Neural progenitor cell (in vitro differentiated cells): ENCODE measurements at regions not wholly inside any gene's neighbourhood (a gene's known extent, or its start where the extent isn't known, plus 50 kb on each side); places are given as distances from the start of the nearest gene placed in this dataset.

Experiments used
- DNase-seq: peaks from one replicate; pipeline ENCODE4 v3.0.0-alpha.2; 2016; ENCODE audit warnings: low spot score
- H2AFZ ChIP-seq: fragments of 200-600 bp; sonication (generic); replicated peaks from 2 replicates; pipeline ENCODE4 v1.6.1; 2016; ENCODE audit warnings: antibody characterized with exemption
- H3F3A ChIP-seq: fragments of 200-600 bp; sonication (generic); 2 replicates; pipeline ENCODE4 v1.6.1; 2016; ENCODE audit warnings: antibody characterized with exemption, low read depth
- H3K27ac ChIP-seq: fragments of 200-600 bp; sonication (generic); 2 replicates; pipeline ENCODE4 v1.5.1; 2016; ENCODE audit warnings: mild to moderate bottlenecking
- H3K27me3 ChIP-seq: fragments of 200-600 bp; sonication (generic); 2 replicates; pipeline ENCODE4 v1.6.1; 2016; ENCODE audit warnings: mild to moderate bottlenecking, moderate library complexity
- H3K36me3 ChIP-seq: fragments of 200-600 bp; sonication (generic); 2 replicates; pipeline ENCODE4 v1.5.1; 2016
- H3K4me1 ChIP-seq: fragments of 200-600 bp; sonication (generic); 2 replicates; pipeline ENCODE4 v1.6.1; 2016; ENCODE audit warnings: mixed run types
- H3K4me2 ChIP-seq: fragments of 200-600 bp; sonication (generic); 2 replicates; pipeline ENCODE4 v1.6.1; 2016
- H3K4me3 ChIP-seq: fragments of 200-600 bp; sonication (generic); 2 replicates; pipeline ENCODE4 v1.5.1; 2016
- H3K79me2 ChIP-seq: fragments of 200-600 bp; sonication (generic); 2 replicates; pipeline ENCODE4 v1.6.1; 2016; ENCODE audit warnings: low read depth
- H3K9ac ChIP-seq: fragments of 200-600 bp; sonication (generic); 2 replicates; pipeline ENCODE4 v1.6.1; 2016
- H3K9me3 ChIP-seq: fragments of 200-600 bp; sonication (generic); 2 replicates; pipeline ENCODE4 v1.5.1; 2016; ENCODE audit warnings: low read depth
- H4K20me1 ChIP-seq: fragments of 200-600 bp; sonication (generic); 2 replicates; pipeline ENCODE4 v1.6.1; 2016; ENCODE audit warnings: low read depth
- H3K27ac Mint-ChIP-seq: 3 replicates; pipeline ENCODE4 v1.8.0; 2021; ENCODE audit warnings: mixed read lengths
- H3K27me3 Mint-ChIP-seq: 2 replicates; pipeline ENCODE4 v1.8.0; 2022; ENCODE audit warnings: low read depth, mild to moderate bottlenecking, inconsistent platforms, moderate library complexity, mixed read lengths; ENCODE audit not compliant: insufficient read depth
- H3K36me3 Mint-ChIP-seq: 3 replicates; pipeline ENCODE4 v1.8.0; 2021; ENCODE audit warnings: mixed read lengths
- H3K4me1 Mint-ChIP-seq: 3 replicates; pipeline ENCODE4 v1.8.0; 2021; ENCODE audit warnings: mixed read lengths
- H3K4me3 Mint-ChIP-seq: 3 replicates; pipeline ENCODE4 v1.8.0; 2021; ENCODE audit warnings: mild to moderate bottlenecking, moderate library complexity, mixed read lengths
- H3K9me3 Mint-ChIP-seq: 3 replicates; pipeline ENCODE4 v1.8.0; 2020; ENCODE audit warnings: mixed read lengths
- EZH2 ChIP-seq: fragments of 200-600 bp; sonication (generic); IDR thresholded peaks from 2 replicates; pipeline ENCODE4 v1.6.1; 2017; ENCODE audit warnings: antibody characterized with exemption, mild to moderate bottlenecking, moderate library complexity
- EZH2phosphoT487 ChIP-seq: fragments of 200-600 bp; sonication (generic); IDR thresholded peaks from 2 replicates; pipeline ENCODE4 v1.6.1; 2017; ENCODE audit warnings: antibody characterized with exemption
- TF ChIP-seq, protein P1 (sequence below): fragments of 200-600 bp; sonication (generic); IDR thresholded peaks from 2 replicates; pipeline ENCODE4 v1.5.1; 2017; ENCODE audit warnings: antibody characterized with exemption, mild to moderate bottlenecking

DNA sequence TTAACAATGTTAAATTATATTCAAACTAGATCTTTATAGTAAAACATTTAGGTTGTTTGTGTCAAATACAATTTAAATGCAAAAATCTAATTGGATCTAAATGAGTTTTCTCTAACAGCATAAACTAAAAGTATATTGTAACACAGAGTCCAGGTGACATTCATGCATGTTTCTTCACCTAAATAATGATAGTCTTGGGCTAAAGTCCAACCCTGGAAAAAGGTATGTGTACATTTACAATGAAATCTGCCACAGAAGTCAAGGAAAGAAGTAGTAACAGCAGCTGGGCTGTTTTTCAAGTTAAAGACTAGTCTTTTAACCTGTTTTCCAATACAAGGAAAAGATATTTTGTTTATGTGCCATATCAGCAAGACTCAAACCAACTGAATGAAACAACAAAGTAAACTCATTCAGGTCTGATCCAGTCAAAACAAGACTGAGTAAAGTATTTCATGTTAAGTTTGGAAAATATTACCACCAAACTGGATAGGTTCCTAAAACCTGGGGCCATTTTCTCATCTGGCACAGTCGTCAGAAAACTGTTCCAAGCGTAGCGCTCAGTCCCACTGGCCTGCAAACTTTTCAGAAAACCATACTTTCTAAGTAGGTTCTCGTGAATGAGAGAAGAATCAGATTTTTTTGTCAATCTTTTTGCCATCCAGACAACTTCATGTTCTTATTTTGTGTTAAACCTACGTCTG lies 349.2 kb downstream of the HGF start:
- Histone ChIP-seq H3K9me3 (no peaks in the 10 kb centered on the region), H3K27ac (no peak overlapping the region), H3K79me2 (no peaks in the 10 kb centered on the region), H3K9ac (no peak overlapping the region), H3K4me3 (no peak overlapping the region), H3K4me2 (no peak overlapping the region), H3K36me3 (no peaks in the 10 kb centered on the region), H4K20me1 (no peaks in the 10 kb centered on the region), H3K4me1 (no peaks in the 10 kb centered on the region), H3F3A (no peaks in the 10 kb centered on the region), H3K27me3 (no peaks in the 10 kb centered on the region), H2AFZ (no peak overlapping the region)
- no peak overlapping the region for H3K27ac Mint-ChIP-seq
- H3K27me3 Mint-ChIP-seq, result no peaks in the 10 kb centered on the region
- H3K4me1 Mint-ChIP-seq, result no peaks in the 10 kb centered on the region
- H3K4me3 Mint-ChIP-seq, result no peak overlapping the region
- H3K36me3 Mint-ChIP-seq, result no peaks in the 10 kb centered on the region
- no peaks in the 10 kb centered on the region for H3K9me3 Mint-ChIP-seq
- TF ChIP-seq, protein P1, sequence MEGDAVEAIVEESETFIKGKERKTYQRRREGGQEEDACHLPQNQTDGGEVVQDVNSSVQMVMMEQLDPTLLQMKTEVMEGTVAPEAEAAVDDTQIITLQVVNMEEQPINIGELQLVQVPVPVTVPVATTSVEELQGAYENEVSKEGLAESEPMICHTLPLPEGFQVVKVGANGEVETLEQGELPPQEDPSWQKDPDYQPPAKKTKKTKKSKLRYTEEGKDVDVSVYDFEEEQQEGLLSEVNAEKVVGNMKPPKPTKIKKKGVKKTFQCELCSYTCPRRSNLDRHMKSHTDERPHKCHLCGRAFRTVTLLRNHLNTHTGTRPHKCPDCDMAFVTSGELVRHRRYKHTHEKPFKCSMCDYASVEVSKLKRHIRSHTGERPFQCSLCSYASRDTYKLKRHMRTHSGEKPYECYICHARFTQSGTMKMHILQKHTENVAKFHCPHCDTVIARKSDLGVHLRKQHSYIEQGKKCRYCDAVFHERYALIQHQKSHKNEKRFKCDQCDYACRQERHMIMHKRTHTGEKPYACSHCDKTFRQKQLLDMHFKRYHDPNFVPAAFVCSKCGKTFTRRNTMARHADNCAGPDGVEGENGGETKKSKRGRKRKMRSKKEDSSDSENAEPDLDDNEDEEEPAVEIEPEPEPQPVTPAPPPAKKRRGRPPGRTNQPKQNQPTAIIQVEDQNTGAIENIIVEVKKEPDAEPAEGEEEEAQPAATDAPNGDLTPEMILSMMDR, result no peak
- TF ChIP-seq EZH2phosphoT487 (no peak), EZH2 (no peak)
- DNase-seq, result no peak

DNA sequence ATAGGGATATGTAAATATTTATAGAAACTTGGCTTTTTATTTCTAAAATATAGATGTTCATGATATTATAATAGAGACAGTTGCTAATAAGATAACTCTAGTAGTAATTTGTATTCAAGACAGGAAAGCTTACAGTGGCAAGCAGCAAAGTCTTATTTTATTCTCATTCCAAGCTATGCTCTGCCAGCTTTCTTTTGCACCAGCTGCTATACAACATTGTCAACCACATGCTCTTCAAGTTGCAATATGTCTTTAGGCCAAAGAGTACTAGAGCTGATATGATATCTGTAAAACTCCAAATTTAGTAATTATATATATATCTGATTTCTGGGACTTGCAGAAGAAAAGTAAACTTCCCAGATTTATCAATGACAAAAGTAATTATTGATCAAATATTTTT lies 350.1 kb downstream of the HGF start:
- Histone ChIP-seq H2AFZ (no peak overlapping the region), H3K36me3 (no peaks in the 10 kb centered on the region), H3K79me2 (no peaks in the 10 kb centered on the region), H3K4me3 (no peak overlapping the region), H3F3A (no peaks in the 10 kb centered on the region), H3K27me3 (no peaks in the 10 kb centered on the region), H3K27ac (no peak overlapping the region), H3K9me3 (no peaks in the 10 kb centered on the region), H4K20me1 (no peaks in the 10 kb centered on the region), H3K4me1 (no peaks in the 10 kb centered on the region), H3K4me2 (no peak overlapping the region), H3K9ac (no peak overlapping the region)
- Mint-ChIP-seq H3K4me1 (no peaks in the 10 kb centered on the region), H3K4me3 (no peak overlapping the region), H3K27ac (no peak overlapping the region), H3K27me3 (no peaks in the 10 kb centered on the region), H3K9me3 (no peaks in the 10 kb centered on the region), H3K36me3 (no peaks in the 10 kb centered on the region)
- no peak for DNase-seq
- TF ChIP-seq EZH2 (no peak), EZH2phosphoT487 (no peak)
- TF ChIP-seq, protein P1, result no peak

DNA sequence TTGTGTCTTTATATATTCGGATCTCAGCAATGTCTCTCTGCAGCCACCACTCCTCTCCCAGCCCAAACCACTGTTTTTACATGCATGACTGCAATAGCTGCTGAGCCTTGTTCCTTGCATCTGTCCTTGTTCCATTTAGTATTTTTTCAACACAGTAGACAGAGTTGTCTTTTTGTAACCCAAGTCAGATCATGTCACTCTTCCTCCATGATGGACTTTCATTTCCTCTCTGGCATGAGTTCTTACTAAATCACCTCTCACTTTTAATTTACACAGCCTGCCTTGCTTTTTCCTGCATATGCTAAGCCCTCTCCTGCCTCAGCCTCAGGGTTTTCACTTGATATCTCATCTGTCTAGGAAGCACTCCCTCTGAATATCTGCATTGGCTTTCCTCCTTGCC lies 353.2 kb downstream of the HGF start:
- Histone ChIP-seq H3K9ac (no peak overlapping the region), H3K36me3 (no peaks in the 10 kb centered on the region), H3K4me1 (no peaks in the 10 kb centered on the region), H3K79me2 (no peaks in the 10 kb centered on the region), H3K4me3 (no peak overlapping the region), H3K27ac (no peak overlapping the region), H4K20me1 (no peaks in the 10 kb centered on the region), H3K27me3 (no peaks in the 10 kb centered on the region), H3K9me3 (no peaks in the 10 kb centered on the region), H2AFZ (no peak overlapping the region), H3K4me2 (no peak overlapping the region), H3F3A (no peaks in the 10 kb centered on the region)
- DNase-seq, result no peak
- no peak overlapping the region for H3K4me3 Mint-ChIP-seq
- TF ChIP-seq EZH2 (no peak), EZH2phosphoT487 (no peak)
- H3K9me3 Mint-ChIP-seq, result no peaks in the 10 kb centered on the region
- H3K36me3 Mint-ChIP-seq, result no peaks in the 10 kb centered on the region
- H3K4me1 Mint-ChIP-seq, result no peaks in the 10 kb centered on the region
- no peaks in the 10 kb centered on the region for H3K27me3 Mint-ChIP-seq
- no peak overlapping the region for H3K27ac Mint-ChIP-seq

DNA sequence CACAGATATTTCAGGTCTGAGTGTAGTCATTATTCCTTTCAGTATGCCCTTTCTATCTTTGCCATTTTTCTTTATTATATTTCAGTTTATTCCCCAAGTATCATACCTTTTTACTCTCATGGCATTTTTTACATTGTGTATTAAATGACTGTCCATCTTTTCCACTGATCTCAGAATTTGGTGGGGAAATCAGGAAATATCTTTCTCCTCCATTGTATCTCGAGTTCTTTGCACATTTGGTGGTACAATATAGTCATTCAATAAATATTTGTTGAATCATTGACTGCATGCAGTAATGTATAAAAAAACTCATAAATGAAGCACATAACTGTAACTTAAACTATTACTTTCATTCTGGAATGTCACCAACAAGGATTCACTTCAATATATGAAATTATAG lies 354.7 kb downstream of the HGF start:
- Histone ChIP-seq H3K79me2 (no peaks in the 10 kb centered on the region), H3K27ac (no peak overlapping the region), H3F3A (no peaks in the 10 kb centered on the region), H3K4me2 (no peak overlapping the region), H3K4me1 (no peaks in the 10 kb centered on the region), H3K27me3 (no peaks in the 10 kb centered on the region), H4K20me1 (no peaks in the 10 kb centered on the region), H3K9ac (no peak overlapping the region), H3K4me3 (no peak overlapping the region), H3K9me3 (no peaks in the 10 kb centered on the region), H3K36me3 (no peaks in the 10 kb centered on the region), H2AFZ (no peak overlapping the region)
- Mint-ChIP-seq H3K27ac (no peak overlapping the region), H3K9me3 (no peaks in the 10 kb centered on the region), H3K27me3 (no peaks in the 10 kb centered on the region), H3K4me1 (no peaks in the 10 kb centered on the region), H3K4me3 (no peak overlapping the region), H3K36me3 (no peaks in the 10 kb centered on the region)
- no peak for DNase-seq
- TF ChIP-seq EZH2, result no peak
- TF ChIP-seq, protein P1, result no peak
- no peak for TF ChIP-seq EZH2phosphoT487
